MCF 10A (cell line): ENCODE measurements at regions not wholly inside any gene's neighbourhood (a gene's known extent, or its start where the extent isn't known, plus 50 kb on each side); places are given as distances from the start of the nearest gene placed in this dataset.

Source experiments
- BruUV-seq: library from RNA; stranded (reverse); fragments of 400-500 nt; replicated peaks from 2 replicates; lab custom pipeline; 2021; lab: Mats Ljungman, UMichigan
- CTCF ChIA-PET: fragments of 300-600 bp; sonication (Branson Sonifier 250); formaldehyde crosslinking; extraction: SDS; loops from one replicate; lab custom pipeline; 2021; ENCODE audit warnings: antibody characterized with exemption, inconsistent platforms; lab: Yijun Ruan, JAX
- POLR2A ChIA-PET: fragments of 300-600, 350-650 bp; sonication (Branson Sonifier 250); formaldehyde crosslinking; extraction: SDS; loops from one replicate; lab custom pipeline; 2020; ENCODE audit warnings: antibody characterized with exemption, inconsistent platforms; lab: Yijun Ruan, JAX
- DNase-seq: peaks from one replicate; pipeline ENCODE4 v3.0.0-alpha.2; 2018; ENCODE audit not compliant: unreplicated experiment
- H3K27ac Mint-ChIP-seq: one replicate; pipeline ENCODE4 v1.8.0; 2022; ENCODE audit warnings: mild to moderate bottlenecking, low read depth, mixed read lengths; ENCODE audit not compliant: unreplicated experiment
- H3K27me3 Mint-ChIP-seq: one replicate; pipeline ENCODE4 v1.8.0; 2022; ENCODE audit warnings: mixed read lengths; ENCODE audit not compliant: insufficient read depth, unreplicated experiment
- H3K36me3 Mint-ChIP-seq: one replicate; pipeline ENCODE4 v1.8.0; 2022; ENCODE audit warnings: mild to moderate bottlenecking, moderate library complexity, mixed read lengths; ENCODE audit not compliant: insufficient read depth, unreplicated experiment
- H3K4me1 Mint-ChIP-seq: one replicate; pipeline ENCODE4 v1.8.0; 2022; ENCODE audit warnings: mixed read lengths; ENCODE audit not compliant: insufficient read depth, unreplicated experiment
- H3K4me3 Mint-ChIP-seq: one replicate; pipeline ENCODE4 v1.8.0; 2022; ENCODE audit warnings: mild to moderate bottlenecking, moderate library complexity, mixed read lengths; ENCODE audit not compliant: unreplicated experiment
- H3K9me3 Mint-ChIP-seq: one replicate; pipeline ENCODE4 v1.8.0; 2022; ENCODE audit warnings: mixed read lengths; ENCODE audit not compliant: unreplicated experiment
- intact Hi-C: fragments of 100-400 bp; cut with micrococcal nuclease; formaldehyde crosslinking; loops from 2 replicates; pipeline ENCODE4 v1.14.1; 2022
- TF ChIP-seq, protein P1 (sequence below): fragments of 200-600 bp; IDR thresholded peaks from one replicate; pipeline ENCODE4 v1.8.0; 2022; ENCODE audit warnings: antibody characterized with exemption, mild to moderate bottlenecking; ENCODE audit not compliant: unreplicated experiment

GRCh38 chr7:116614499-116615262, 57.3 kb upstream of the MET start:
- Mint-ChIP-seq H3K27me3 (no peaks in the 10 kb centered on the region), H3K4me1 (peaks cover 9% of the 10 kb centered on the region), H3K4me3 (no peak overlapping the region), H3K36me3 (no peaks in the 10 kb centered on the region), H3K9me3 (no peaks in the 10 kb centered on the region), H3K27ac (no peak overlapping the region)
- TF ChIP-seq, protein P1, sequence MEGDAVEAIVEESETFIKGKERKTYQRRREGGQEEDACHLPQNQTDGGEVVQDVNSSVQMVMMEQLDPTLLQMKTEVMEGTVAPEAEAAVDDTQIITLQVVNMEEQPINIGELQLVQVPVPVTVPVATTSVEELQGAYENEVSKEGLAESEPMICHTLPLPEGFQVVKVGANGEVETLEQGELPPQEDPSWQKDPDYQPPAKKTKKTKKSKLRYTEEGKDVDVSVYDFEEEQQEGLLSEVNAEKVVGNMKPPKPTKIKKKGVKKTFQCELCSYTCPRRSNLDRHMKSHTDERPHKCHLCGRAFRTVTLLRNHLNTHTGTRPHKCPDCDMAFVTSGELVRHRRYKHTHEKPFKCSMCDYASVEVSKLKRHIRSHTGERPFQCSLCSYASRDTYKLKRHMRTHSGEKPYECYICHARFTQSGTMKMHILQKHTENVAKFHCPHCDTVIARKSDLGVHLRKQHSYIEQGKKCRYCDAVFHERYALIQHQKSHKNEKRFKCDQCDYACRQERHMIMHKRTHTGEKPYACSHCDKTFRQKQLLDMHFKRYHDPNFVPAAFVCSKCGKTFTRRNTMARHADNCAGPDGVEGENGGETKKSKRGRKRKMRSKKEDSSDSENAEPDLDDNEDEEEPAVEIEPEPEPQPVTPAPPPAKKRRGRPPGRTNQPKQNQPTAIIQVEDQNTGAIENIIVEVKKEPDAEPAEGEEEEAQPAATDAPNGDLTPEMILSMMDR: no peak
- BruUV-seq: no TSS peak
- DNase-seq: no peak
- ChIA-PET CTCF (interaction anchor here (0.6 to 1.4 kb wide), 3 partner anchors 20 to 193 kb away, joined by 3 to 4 read pairs (median 3); no protein-coding TSS in a partner anchor), POLR2A (interaction anchor here (1.0 to 1.3 kb wide), 3 partner anchors 13 to 20 kb away, joined by 3 read pairs; no protein-coding TSS in a partner anchor)
- intact Hi-C loops: no loop called here

- Mint-ChIP-seq H3K4me3 (no peak overlapping the region), H3K27ac (no peak overlapping the region), H3K36me3 (no peaks in the 10 kb centered on the region), H3K27me3 (no peaks in the 10 kb centered on the region), H3K4me1 (peaks cover 9% of the 10 kb centered on the region), H3K9me3 (peaks cover 9% of the 10 kb centered on the region)
- TF ChIP-seq, protein P1: no peak
- ChIA-PET POLR2A (interaction anchor here (1.0 to 1.5 kb wide), 2 partner anchors 11 to 14 kb away, joined by 3 to 6 read pairs; no protein-coding TSS in a partner anchor), CTCF (no interaction called here)
- DNase-seq: no peak
- intact Hi-C loops: no loop called here
- no TSS peak for BruUV-seq
Observed at GRCh38 chr7:116616555-116617059, 55.4 kb upstream of the MET start.

DNA sequence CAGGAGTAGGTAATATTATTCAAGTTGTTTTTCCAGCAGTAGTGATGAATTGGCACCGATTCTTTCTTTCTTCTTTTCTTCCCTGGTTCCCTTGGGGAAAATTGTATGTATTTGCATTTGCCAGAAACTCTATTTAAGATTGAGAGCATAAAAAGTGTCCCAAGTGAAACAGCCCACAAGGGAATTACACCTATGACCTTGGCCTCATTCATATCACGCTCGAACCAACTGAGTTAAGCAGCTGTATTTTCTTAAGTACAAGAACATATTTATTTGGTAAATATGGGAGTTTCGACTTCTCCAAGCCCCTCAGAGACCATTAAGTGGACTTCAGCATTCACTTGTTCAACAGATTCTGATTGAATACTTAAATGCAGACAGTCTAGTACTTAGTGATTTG, 54.1 kb upstream of the MET start:
- Mint-ChIP-seq H3K9me3 (peaks cover 9% of the 10 kb centered on the region), H3K36me3 (no peaks in the 10 kb centered on the region), H3K4me3 (no peak overlapping the region), H3K27ac (no peak overlapping the region), H3K27me3 (no peaks in the 10 kb centered on the region), H3K4me1 (peaks cover 9% of the 10 kb centered on the region)
- TF ChIP-seq, protein P1: no peak
- intact Hi-C loops: no loop called here
- ChIA-PET POLR2A (interaction anchor here (1.5 to 2.0 kb wide), 2 partner anchors 10 to 13 kb away, joined by 6 read pairs; no protein-coding TSS in a partner anchor), CTCF (interaction anchor here (1.2 kb wide), 1 partner anchor 10 kb away, joined by 3 read pairs; no protein-coding TSS in a partner anchor)
- no peak for DNase-seq
- no TSS peak for BruUV-seq

DNA sequence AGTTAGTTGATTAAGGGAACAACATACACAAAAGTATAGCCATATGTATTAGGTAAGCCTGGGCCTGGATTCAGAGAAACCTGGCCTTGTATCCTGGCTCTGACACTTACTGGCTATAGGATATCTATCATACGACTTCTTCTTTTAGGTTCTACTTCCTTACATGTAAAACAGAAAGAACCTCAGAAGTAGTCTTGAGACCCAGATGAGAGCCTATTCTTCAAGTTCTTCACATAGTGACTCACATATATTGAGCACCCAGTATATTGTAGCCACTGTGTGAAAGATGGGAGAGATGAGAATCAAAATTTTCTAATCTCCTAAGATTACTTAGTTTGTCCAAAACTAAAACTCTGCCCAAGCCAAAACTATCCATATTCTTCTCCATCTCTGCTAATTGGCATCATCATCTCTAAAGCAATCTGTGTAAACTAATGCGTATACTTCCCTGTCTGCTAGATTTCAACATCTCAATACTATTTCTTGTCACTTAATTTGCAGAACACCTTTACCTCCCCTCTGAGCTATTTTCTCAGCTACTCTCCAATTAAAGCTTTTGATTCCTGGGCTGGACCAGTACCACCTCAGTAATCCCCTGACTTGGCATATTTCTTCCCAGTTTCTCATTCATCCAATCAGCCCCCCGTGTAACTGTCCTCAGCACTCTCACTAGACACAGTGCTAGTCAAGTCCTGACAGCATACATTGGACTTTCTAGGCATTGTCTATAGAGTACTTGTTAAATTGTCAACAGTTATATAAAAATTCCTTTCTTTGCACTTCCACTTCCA, 53.5 kb upstream of the MET start:
- H3K27me3 Mint-ChIP-seq: no peaks in the 10 kb centered on the region
- no TSS peak for BruUV-seq
- peaks cover 9% of the 10 kb centered on the region for H3K9me3 Mint-ChIP-seq
- H3K27ac Mint-ChIP-seq: no peak overlapping the region
- H3K4me3 Mint-ChIP-seq: no peak overlapping the region
- intact Hi-C loops: no loop called here
- ChIA-PET CTCF (interaction anchor here (0.6 to 2.8 kb wide), 4 partner anchors 8 to 28 kb away, joined by 3 to 9 read pairs (median 4); no protein-coding TSS in a partner anchor), POLR2A (interaction anchor here (1.0 to 2.0 kb wide), 2 partner anchors 9 to 10 kb away, joined by 3 to 6 read pairs; no protein-coding TSS in a partner anchor)
- peaks cover 9% of the 10 kb centered on the region for H3K4me1 Mint-ChIP-seq
- no peak for DNase-seq
- no peaks in the 10 kb centered on the region for H3K36me3 Mint-ChIP-seq
- TF ChIP-seq, protein P1: no peak
